Stimulated activated naive B cell treated with anti-CD40 and anti-IgM and Interleukin-4, amounts not matched to agents 10 μg/mL and 1 μg/mL and 100 μg/mL, for 72 hours (primary cell): ENCODE measurements at regions not wholly inside any gene's neighbourhood (a gene's known extent, or its start where the extent isn't known, plus 50 kb on each side); places are given as distances from the start of the nearest gene placed in this dataset.
A peak's percentile ranks its signal among the peaks of the same experiment; 100 is the strongest.

Experiments used
- ATAC-seq, 2 donors: fragments of 150-1000 bp; cut with Tn5 transposase; replicated peaks; 2 replicates each; pipeline ENCODE4 v1.10.0; 2021; ENCODE audit warnings: moderate library complexity in 1 of 2
- DNase-seq: peaks from one replicate; pipeline ENCODE4 v3.0.0; 2021
- H3K27ac Mint-ChIP-seq: one replicate; pipeline ENCODE4 v1.8.0; 2022; ENCODE audit warnings: mild to moderate bottlenecking, mixed read lengths
- H3K27me3 Mint-ChIP-seq, 2 donors: one replicate each; pipeline ENCODE4 v1.8.0; 2022; ENCODE audit warnings: mixed read lengths in 2 of 2
- H3K36me3 Mint-ChIP-seq, 2 donors: one replicate each; pipeline ENCODE4 v1.8.0; 2022; ENCODE audit warnings: mixed read lengths in 2 of 2, mild to moderate bottlenecking in 1 of 2
- H3K4me1 Mint-ChIP-seq, 2 donors: one replicate each; pipeline ENCODE4 v1.8.0; 2022; ENCODE audit warnings: mixed read lengths in 2 of 2, mild to moderate bottlenecking in 1 of 2
- H3K4me3 Mint-ChIP-seq, 2 donors: one replicate each; pipeline ENCODE4 v1.8.0; 2022; ENCODE audit warnings: mild to moderate bottlenecking in 2 of 2, mixed read lengths in 2 of 2, moderate library complexity in 1 of 2
- H3K9me3 Mint-ChIP-seq, 2 donors: one replicate each; pipeline ENCODE4 v1.8.0; 2022; ENCODE audit warnings: mixed read lengths in 2 of 2, mild to moderate bottlenecking in 1 of 2

DNA sequence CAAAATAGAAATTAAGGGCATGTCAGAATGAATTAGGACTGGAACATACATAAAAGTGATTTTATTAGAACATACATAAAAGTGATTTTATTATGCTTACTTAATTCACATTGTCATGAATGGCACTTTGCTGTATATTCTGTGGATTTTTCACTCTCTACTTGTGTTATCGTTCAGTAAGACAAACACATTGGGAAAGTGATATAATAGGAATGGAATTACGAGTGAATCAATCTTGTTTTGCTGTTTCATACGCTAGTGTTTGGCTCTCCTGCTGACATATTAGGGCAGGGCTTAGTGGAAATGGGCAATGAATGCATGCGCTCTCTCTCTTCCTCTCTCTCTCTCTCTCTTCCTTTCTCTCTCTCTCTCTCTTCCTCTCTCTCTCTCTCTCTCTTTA lies 561.1 kb downstream of the ACTR3B start:
- peaks cover 10 to 19% of the 10 kb centered on the region in 2 donors for H3K9me3 Mint-ChIP-seq
- no peaks in the 10 kb centered on the region for H3K27me3 Mint-ChIP-seq
- no peak for DNase-seq
- no peak overlapping the region for H3K4me3 Mint-ChIP-seq
- H3K27ac Mint-ChIP-seq = no peak overlapping the region
- no peak for ATAC-seq
- no peaks in the 10 kb centered on the region for H3K4me1 Mint-ChIP-seq
- H3K36me3 Mint-ChIP-seq = no peaks in the 10 kb centered on the region

GRCh38 chr7:153322991-153323390 lies 563.4 kb downstream of the ACTR3B start:
- DNase-seq (no peak), ATAC-seq (no peak)
- H3K27me3 Mint-ChIP-seq = no peaks in the 10 kb centered on the region
- peaks cover 10 to 20% of the 10 kb centered on the region in 2 donors for H3K9me3 Mint-ChIP-seq
- H3K27ac Mint-ChIP-seq = no peak overlapping the region
- no peaks in the 10 kb centered on the region for H3K36me3 Mint-ChIP-seq
- H3K4me1 Mint-ChIP-seq = no peaks in the 10 kb centered on the region
- H3K4me3 Mint-ChIP-seq = no peak overlapping the region

GRCh38 chr7:153324094-153324493 lies 564.5 kb downstream of the ACTR3B start:
- Mint-ChIP-seq H3K4me3 (no peak overlapping the region), H3K36me3 (no peaks in the 10 kb centered on the region), H3K4me1 (no peaks in the 10 kb centered on the region), H3K9me3 (peaks cover 5 to 14% of the 10 kb centered on the region in 2 donors), H3K27me3 (no peaks in the 10 kb centered on the region), H3K27ac (no peak overlapping the region)
- DNase-seq (no peak), ATAC-seq (no peak)

GRCh38 chr7:153327683-153328082 lies 568.1 kb downstream of the ACTR3B start:
- ATAC-seq (no peak), DNase-seq (no peak)
- Mint-ChIP-seq H3K27ac (no peak overlapping the region), H3K4me3 (no peak overlapping the region), H3K36me3 (no peaks in the 10 kb centered on the region), H3K4me1 (no peaks in the 10 kb centered on the region), H3K9me3 (peaks cover 0 to 6% of the 10 kb centered on the region in 2 donors), H3K27me3 (no peaks in the 10 kb centered on the region)

DNA sequence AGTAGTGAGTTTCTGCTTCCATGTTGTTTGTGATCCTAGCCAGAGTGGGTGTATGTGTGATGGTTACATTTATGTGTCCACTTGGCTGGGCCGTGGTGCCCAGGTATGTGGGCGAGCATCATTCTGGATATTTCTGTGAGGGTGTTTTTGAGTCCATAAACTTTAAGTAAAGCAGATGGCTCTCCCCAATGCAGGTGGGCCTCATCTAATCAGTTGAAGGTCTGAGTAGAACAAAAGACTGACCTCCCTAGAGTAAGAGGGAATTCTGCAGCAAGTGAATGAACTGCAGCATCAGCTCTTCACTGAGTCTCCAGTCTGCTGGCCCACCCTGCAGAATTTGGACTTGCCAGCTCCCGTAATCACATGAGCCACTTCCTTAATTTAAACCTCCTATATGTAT lies 571.9 kb downstream of the ACTR3B start:
- no peaks in the 10 kb centered on the region for H3K27me3 Mint-ChIP-seq
- H3K36me3 Mint-ChIP-seq = no peaks in the 10 kb centered on the region
- H3K4me3 Mint-ChIP-seq = no peak overlapping the region
- DNase-seq (no peak), ATAC-seq (no peak)
- H3K27ac Mint-ChIP-seq = no peak overlapping the region
- no peaks in the 10 kb centered on the region for H3K4me1 Mint-ChIP-seq
- H3K9me3 Mint-ChIP-seq = peaks cover 3 to 4% of the 10 kb centered on the region in 2 donors

- no peak overlapping the region for H3K4me3 Mint-ChIP-seq
- no peaks in the 10 kb centered on the region for H3K27me3 Mint-ChIP-seq
- H3K9me3 Mint-ChIP-seq = peaks cover 6 to 10% of the 10 kb centered on the region in 2 donors
- H3K36me3 Mint-ChIP-seq = no peaks in the 10 kb centered on the region
- no peaks in the 10 kb centered on the region for H3K4me1 Mint-ChIP-seq
- no peak overlapping the region for H3K27ac Mint-ChIP-seq
- no peak for ATAC-seq
- DNase-seq = no peak
Observed at GRCh38 chr7:153354071-153354470, 594.5 kb downstream of the ACTR3B start.

DNA sequence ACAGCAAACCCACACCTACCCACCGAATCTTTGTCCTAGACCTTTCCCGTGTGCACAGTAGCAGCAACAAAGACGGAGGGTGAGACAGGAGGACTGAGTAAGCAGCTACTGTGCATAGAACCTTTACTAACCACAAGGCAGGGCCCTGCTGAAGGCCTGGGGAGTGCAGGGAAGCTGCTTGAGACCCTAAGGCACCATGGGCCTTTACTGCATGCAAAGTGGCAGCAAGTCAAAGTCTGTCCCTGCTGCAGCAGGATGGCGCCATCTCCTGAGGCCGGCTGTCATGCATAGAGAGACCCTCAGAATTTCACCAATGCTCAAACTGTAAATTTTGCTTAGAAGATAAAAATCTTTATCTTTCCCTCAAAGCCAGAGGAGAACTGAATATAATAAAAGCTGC lies 610.5 kb downstream of the ACTR3B start:
- Mint-ChIP-seq H3K27me3 (no peaks in the 10 kb centered on the region), H3K27ac (no peak overlapping the region), H3K36me3 (peaks cover 0 to 1% of the 10 kb centered on the region in 2 donors), H3K4me3 (no peak overlapping the region), H3K9me3 (peaks cover 14 to 15% of the 10 kb centered on the region in 2 donors), H3K4me1 (no peaks in the 10 kb centered on the region)
- DNase-seq (no peak), ATAC-seq (no peak)

- ATAC-seq (no peak), DNase-seq (no peak)
- Mint-ChIP-seq H3K9me3 (peaks cover 0 to 1% of the 10 kb centered on the region in 2 donors), H3K27me3 (peaks cover 0 to 12% of the 10 kb centered on the region in 2 donors), H3K36me3 (no peaks in the 10 kb centered on the region), H3K4me1 (no peaks in the 10 kb centered on the region), H3K4me3 (no peak overlapping the region), H3K27ac (no peak overlapping the region)
Observed at GRCh38 chr7:153380636-153381035, 621.1 kb downstream of the ACTR3B start.

- H3K27ac Mint-ChIP-seq = no peak overlapping the region
- H3K9me3 Mint-ChIP-seq = peaks cover 0 to 2% of the 10 kb centered on the region in 2 donors
- DNase-seq (no peak), ATAC-seq (peak; percentile 48 to 52)
- no peaks in the 10 kb centered on the region for H3K4me1 Mint-ChIP-seq
- H3K27me3 Mint-ChIP-seq = peaks cover 0 to 12% of the 10 kb centered on the region in 2 donors
- H3K36me3 Mint-ChIP-seq = no peaks in the 10 kb centered on the region
- no peak overlapping the region for H3K4me3 Mint-ChIP-seq
Observed at GRCh38 chr7:153381275-153382040, 621.9 kb downstream of the ACTR3B start.

DNA sequence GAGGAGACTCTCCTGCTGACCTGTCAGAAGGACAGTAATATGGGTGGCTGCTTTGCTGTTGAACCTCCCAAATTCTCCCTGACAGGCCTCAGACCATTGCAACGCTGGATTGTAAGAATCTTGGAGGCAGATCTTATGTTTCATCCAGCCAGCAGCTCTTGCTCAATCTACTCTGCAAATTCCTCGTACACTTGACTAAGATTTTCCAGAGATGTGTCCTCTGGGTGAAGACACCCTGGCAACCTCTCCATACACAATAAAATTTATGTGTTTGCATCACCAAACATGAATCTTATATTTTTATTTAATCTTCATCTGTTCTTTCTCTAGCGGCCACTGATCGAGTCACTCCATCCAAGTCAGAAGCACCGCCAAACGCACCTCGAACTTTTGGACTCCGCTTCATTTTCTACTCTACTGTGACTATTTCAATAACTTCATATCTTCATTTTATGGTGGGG lies 623.1 kb downstream of the ACTR3B start:
- Mint-ChIP-seq H3K27ac (no peak overlapping the region), H3K9me3 (peaks cover 3 to 4% of the 10 kb centered on the region in 2 donors), H3K4me1 (no peaks in the 10 kb centered on the region), H3K4me3 (no peak overlapping the region), H3K36me3 (no peaks in the 10 kb centered on the region), H3K27me3 (peaks cover 0 to 12% of the 10 kb centered on the region in 2 donors)
- ATAC-seq (no peak), DNase-seq (no peak)

DNA sequence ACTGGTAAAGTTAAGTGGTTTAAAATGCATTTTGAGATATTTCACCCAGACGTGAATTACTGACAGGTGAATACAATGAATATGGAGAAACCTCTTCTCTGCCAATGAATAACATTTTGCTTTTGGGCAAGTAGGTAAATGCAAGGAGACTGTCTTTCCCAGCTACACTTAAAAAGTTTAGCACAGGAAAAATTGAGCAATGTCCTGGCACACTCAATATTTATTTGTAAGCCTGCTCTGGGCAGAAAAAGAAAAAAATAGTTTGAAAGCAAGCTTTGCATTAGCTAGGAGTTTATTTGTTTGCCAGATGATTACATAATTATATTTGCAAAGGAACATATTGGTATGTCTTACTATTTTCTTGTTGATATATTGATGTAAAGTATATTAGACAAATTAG lies 624.2 kb downstream of the ACTR3B start:
- ATAC-seq (no peak), DNase-seq (no peak)
- Mint-ChIP-seq H3K27ac (no peak overlapping the region), H3K27me3 (peaks cover 0 to 12% of the 10 kb centered on the region in 2 donors), H3K36me3 (no peaks in the 10 kb centered on the region), H3K4me1 (no peaks in the 10 kb centered on the region), H3K4me3 (no peak overlapping the region), H3K9me3 (peaks cover 4 to 5% of the 10 kb centered on the region in 2 donors)

- ATAC-seq (no peak), DNase-seq (no peak)
- Mint-ChIP-seq H3K36me3 (no peaks in the 10 kb centered on the region), H3K27ac (no peak overlapping the region), H3K27me3 (peaks cover 0 to 11% of the 10 kb centered on the region in 2 donors), H3K4me3 (no peak overlapping the region), H3K9me3 (peaks cover 5 to 12% of the 10 kb centered on the region in 2 donors), H3K4me1 (no peaks in the 10 kb centered on the region)
Observed at GRCh38 chr7:153385502-153385901, 626.0 kb downstream of the ACTR3B start.

DNA sequence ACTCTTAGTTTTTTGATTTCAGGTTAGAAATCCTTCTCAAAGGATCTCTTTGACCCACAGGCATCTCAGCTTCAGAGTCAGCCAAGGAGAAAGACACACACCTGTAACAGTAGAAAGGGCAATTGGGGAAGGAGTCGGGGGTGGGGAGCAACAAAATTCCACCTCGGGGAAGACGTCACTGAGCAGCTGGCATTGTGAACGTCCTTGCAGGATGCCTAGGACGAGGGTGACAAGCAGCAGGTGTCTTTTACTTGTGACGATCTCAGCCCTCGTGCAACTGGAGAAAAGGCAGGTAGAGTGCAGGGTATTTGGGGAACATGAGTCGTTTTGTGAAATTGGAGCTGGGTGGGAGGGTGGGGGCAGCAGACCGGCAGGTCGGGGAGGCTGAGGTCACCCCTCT lies 627.0 kb downstream of the ACTR3B start:
- H3K36me3 Mint-ChIP-seq = no peaks in the 10 kb centered on the region
- H3K27me3 Mint-ChIP-seq = peaks cover 0 to 3% of the 10 kb centered on the region in 2 donors
- H3K9me3 Mint-ChIP-seq = peaks cover 13 to 16% of the 10 kb centered on the region in 2 donors
- DNase-seq (no peak), ATAC-seq (no peak)
- H3K27ac Mint-ChIP-seq = no peak overlapping the region
- no peaks in the 10 kb centered on the region for H3K4me1 Mint-ChIP-seq
- no peak overlapping the region for H3K4me3 Mint-ChIP-seq

- Mint-ChIP-seq H3K36me3 (no peaks in the 10 kb centered on the region), H3K4me3 (no peak overlapping the region), H3K4me1 (no peaks in the 10 kb centered on the region), H3K9me3 (peaks cover 14 to 22% of the 10 kb centered on the region in 2 donors), H3K27ac (no peak overlapping the region), H3K27me3 (no peaks in the 10 kb centered on the region)
- ATAC-seq = no peak
- DNase-seq = no peak
Observed at GRCh38 chr7:153388611-153389010, 629.1 kb downstream of the ACTR3B start.

DNA sequence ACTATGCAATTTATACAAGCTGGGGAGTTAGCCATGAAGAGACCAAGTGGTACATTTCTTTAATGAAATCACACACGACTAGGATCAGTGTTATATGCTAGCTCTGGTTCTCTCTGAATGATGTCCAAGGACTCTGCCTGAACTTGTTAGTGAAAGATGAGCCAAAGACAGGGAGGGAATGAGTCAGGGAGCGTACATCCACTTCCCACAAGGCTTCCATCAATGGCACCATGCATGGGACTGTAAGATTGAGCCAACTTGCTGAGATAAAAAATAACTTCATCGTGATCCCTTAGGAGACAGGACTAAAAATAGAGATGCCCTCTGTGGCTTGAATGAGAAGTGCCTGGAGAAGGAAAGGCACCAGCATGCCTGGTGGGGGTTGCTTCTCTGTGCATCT lies 629.7 kb downstream of the ACTR3B start:
- Mint-ChIP-seq H3K4me3 (no peak overlapping the region), H3K27ac (no peak overlapping the region), H3K4me1 (no peaks in the 10 kb centered on the region), H3K9me3 (peaks cover 21 to 24% of the 10 kb centered on the region in 2 donors), H3K36me3 (no peaks in the 10 kb centered on the region), H3K27me3 (no peaks in the 10 kb centered on the region)
- no peak for ATAC-seq
- no peak for DNase-seq
